ENCODE measurements at regions not wholly inside any gene's neighbourhood (a gene's known extent, or its start where the extent isn't known, plus 50 kb on each side); places are given as distances from the start of the nearest gene placed in this dataset.

- H3K4me3 ChIP-seq (ENCODE audit: low read depth, low read length) = no peak overlapping the region
- no peak for TF ChIP-seq CTCF (IDR thresholded peaks at IDR 0.05; ENCODE audit: low read depth, low read length, missing control alignments)
- DNase-seq (ENCODE audit: low read depth) = no peak
- in situ Hi-C loops (cut with HindIII; ENCODE audit: low sequenced_read_pairs) = no loop called here
These were observed 425.3 kb upstream of the ANKRD30A start for GRCh38 chr10:36700123-36700522.

- no peak overlapping the region for H3K4me3 ChIP-seq (ENCODE audit: low read depth, low read length)
- no peak for DNase-seq (ENCODE audit: low read depth)
- in situ Hi-C loops (cut with HindIII; ENCODE audit: low sequenced_read_pairs) = no loop called here
- no peak for TF ChIP-seq CTCF (IDR thresholded peaks at IDR 0.05; ENCODE audit: low read depth, low read length, missing control alignments)
These were observed 432.6 kb upstream of the ANKRD30A start for GRCh38 chr10:36692759-36693158.

GRCh38 chr10:36688717-36689116 lies 436.7 kb upstream of the ANKRD30A start:
- TF ChIP-seq CTCF (IDR thresholded peaks at IDR 0.05; ENCODE audit: low read depth, low read length, missing control alignments) = no peak
- no peak overlapping the region for H3K4me3 ChIP-seq (ENCODE audit: low read depth, low read length)
- in situ Hi-C loops (cut with HindIII; ENCODE audit: low sequenced_read_pairs) = no loop called here
- no peak for DNase-seq (ENCODE audit: low read depth)

- no peak for DNase-seq (ENCODE audit: low read depth)
- no peak overlapping the region for H3K4me3 ChIP-seq (ENCODE audit: low read depth, low read length)
- TF ChIP-seq CTCF (IDR thresholded peaks at IDR 0.05; ENCODE audit: low read depth, low read length, missing control alignments) = no peak
- in situ Hi-C loops (cut with HindIII; ENCODE audit: low sequenced_read_pairs) = no loop called here
These were observed 442.0 kb upstream of the ANKRD30A start for GRCh38 chr10:36683421-36683820.

DNA sequence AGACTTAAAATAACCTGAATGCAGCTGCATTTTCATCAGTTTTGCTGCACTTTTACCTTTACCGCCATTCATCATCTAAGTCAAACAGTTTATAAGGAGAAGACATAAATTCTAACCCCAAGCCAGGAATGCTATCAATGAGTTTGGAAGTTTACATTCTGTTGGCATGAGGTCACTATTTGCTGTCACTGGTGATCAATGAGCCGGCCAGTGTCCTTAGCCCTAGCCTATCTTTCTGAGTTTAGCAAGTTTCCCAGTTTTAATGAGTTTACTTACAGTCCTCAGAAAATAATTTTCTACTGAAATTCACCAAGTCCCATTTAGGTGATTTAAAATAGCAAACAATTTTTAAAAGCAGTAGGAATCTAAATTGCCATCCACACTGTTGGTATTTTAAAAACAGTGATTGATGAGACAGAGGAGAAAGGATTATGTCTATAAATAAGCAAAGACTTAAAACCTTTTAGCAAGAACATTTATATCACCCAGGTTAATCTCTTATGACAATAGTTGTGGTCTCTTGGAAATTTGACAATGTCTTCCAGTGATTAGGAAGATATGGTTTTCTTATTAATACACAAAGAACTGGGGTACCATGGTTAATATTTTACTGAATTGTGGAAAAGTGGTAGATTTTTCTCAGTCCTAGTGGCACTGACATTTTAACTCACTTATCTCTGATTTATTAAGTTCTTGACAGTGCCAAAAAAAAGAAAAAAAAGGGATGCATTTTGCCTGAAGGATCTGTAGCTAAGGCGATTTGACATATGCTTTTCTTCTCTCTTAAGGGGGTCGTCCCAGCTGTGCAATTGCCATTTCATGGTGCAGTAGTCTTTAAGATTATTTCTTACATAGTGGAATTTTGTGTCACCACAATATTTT lies 443.4 kb upstream of the ANKRD30A start:
- DNase-seq (ENCODE audit: low read depth) = no peak
- in situ Hi-C loops (cut with HindIII; ENCODE audit: low sequenced_read_pairs) = no loop called here
- H3K4me3 ChIP-seq (ENCODE audit: low read depth, low read length) = no peak overlapping the region
- no peak for TF ChIP-seq CTCF (IDR thresholded peaks at IDR 0.05; ENCODE audit: low read depth, low read length, missing control alignments)

DNA sequence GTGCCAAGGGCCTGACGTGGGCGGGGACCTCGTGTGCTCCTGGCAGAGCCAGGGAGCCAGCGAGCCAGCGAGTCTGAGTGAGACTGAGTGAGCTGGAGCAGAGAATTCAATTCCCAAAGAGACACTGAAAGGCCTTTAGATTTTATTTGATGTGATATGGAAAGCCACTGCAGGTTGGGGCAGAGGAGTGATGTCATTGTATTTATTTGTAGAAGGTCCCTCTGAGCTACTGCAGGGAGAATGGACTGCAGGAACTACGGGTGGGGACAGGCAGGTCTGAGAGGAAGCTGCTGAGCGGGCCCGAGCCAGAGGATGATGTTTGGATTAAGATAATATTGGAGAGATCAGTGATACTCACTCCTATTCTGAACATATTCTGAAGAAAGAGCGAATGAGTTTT lies 445.8 kb upstream of the ANKRD30A start:
- no peak for DNase-seq (ENCODE audit: low read depth)
- H3K4me3 ChIP-seq (ENCODE audit: low read depth, low read length) = no peak overlapping the region
- no peak for TF ChIP-seq CTCF (IDR thresholded peaks at IDR 0.05; ENCODE audit: low read depth, low read length, missing control alignments)
- in situ Hi-C loops (cut with HindIII; ENCODE audit: low sequenced_read_pairs) = no loop called here

All from astrocyte of the cerebellum (primary cell).